ENCODE measurements at regions not wholly inside any gene's neighbourhood (a gene's known extent, or its start where the extent isn't known, plus 50 kb on each side); places are given as distances from the start of the nearest gene placed in this dataset.

GRCh38 chr4:173940146-173940545 is 343.3 kb downstream of the FBXO8 start:
- H3K9me3 ChIP-seq, result no peaks in the 10 kb centered on the region
- no peak overlapping the region for H3K27ac ChIP-seq
- no peaks in the 10 kb centered on the region for H3K36me3 ChIP-seq
- no peaks in the 10 kb centered on the region for H3K4me1 ChIP-seq
- no peaks in the 10 kb centered on the region for H3K27me3 ChIP-seq
- H3K4me3 ChIP-seq, result no peak overlapping the region
- DNase-seq (no peak), ATAC-seq (no peak)
- intact Hi-C loops (cut with DNase I; ENCODE audit: low total_unique reads), result no loop called here
- in situ Hi-C loops (cut with MboI; ENCODE audit: low sequenced_read_pairs in 4 of 4), result no loop called here
- TF ChIP-seq CTCF (IDR thresholded peaks at IDR 0.05 in 4 of 5, conservative IDR thresholded peaks at IDR 0.05 in 1 of 5) (no peak), POLR2A (IDR thresholded peaks at IDR 0.05) (no peak)

GRCh38 chr4:173937631-173938270 is 345.7 kb downstream of the FBXO8 start:
- ATAC-seq, result no peak
- H3K27ac ChIP-seq, result no peak overlapping the region
- TF ChIP-seq CTCF (IDR thresholded peaks at IDR 0.05 in 4 of 5, conservative IDR thresholded peaks at IDR 0.05 in 1 of 5), result no peak
- TF ChIP-seq POLR2A (IDR thresholded peaks at IDR 0.05), result no peak
- H3K4me3 ChIP-seq, result no peak overlapping the region
- H3K36me3 ChIP-seq, result no peaks in the 10 kb centered on the region
- H3K27me3 ChIP-seq, result no peaks in the 10 kb centered on the region
- DNase-seq, result no peak
- no peaks in the 10 kb centered on the region for H3K4me1 ChIP-seq
- intact Hi-C loops (cut with DNase I; ENCODE audit: low total_unique reads) (no loop called here), in situ Hi-C loops (cut with MboI; ENCODE audit: low sequenced_read_pairs in 4 of 4) (no loop called here)
- H3K9me3 ChIP-seq, result no peaks in the 10 kb centered on the region

- H3K36me3 ChIP-seq, result no peaks in the 10 kb centered on the region
- in situ Hi-C loops (cut with MboI; ENCODE audit: low sequenced_read_pairs in 4 of 4) (no loop called here), intact Hi-C loops (cut with DNase I; ENCODE audit: low total_unique reads) (no loop called here)
- DNase-seq (no peak), ATAC-seq (no peak)
- H3K27ac ChIP-seq, result no peak overlapping the region
- no peaks in the 10 kb centered on the region for H3K9me3 ChIP-seq
- H3K4me3 ChIP-seq, result no peak overlapping the region
- TF ChIP-seq CTCF (IDR thresholded peaks at IDR 0.05 in 4 of 5, conservative IDR thresholded peaks at IDR 0.05 in 1 of 5) (no peak), POLR2A (IDR thresholded peaks at IDR 0.05) (no peak)
- no peaks in the 10 kb centered on the region for H3K27me3 ChIP-seq
- H3K4me1 ChIP-seq, result no peaks in the 10 kb centered on the region
These were observed 346.6 kb downstream of the FBXO8 start for GRCh38 chr4:173936861-173937260.

GRCh38 chr4:173935622-173936405 is 347.7 kb downstream of the FBXO8 start:
- Histone ChIP-seq H3K4me1 (no peaks in the 10 kb centered on the region), H3K9me3 (no peaks in the 10 kb centered on the region), H3K27ac (no peak overlapping the region), H3K4me3 (no peak overlapping the region), H3K27me3 (no peaks in the 10 kb centered on the region), H3K36me3 (no peaks in the 10 kb centered on the region)
- no peak for DNase-seq
- in situ Hi-C loops (cut with MboI; ENCODE audit: low sequenced_read_pairs in 4 of 4), result no loop called here
- intact Hi-C loops (cut with DNase I; ENCODE audit: low total_unique reads), result no loop called here
- TF ChIP-seq CTCF (IDR thresholded peaks at IDR 0.05 in 4 of 5, conservative IDR thresholded peaks at IDR 0.05 in 1 of 5) (no peak), POLR2A (IDR thresholded peaks at IDR 0.05) (no peak)
- ATAC-seq, result no peak
